ENCODE measurements at regions not wholly inside any gene's neighbourhood (a gene's known extent, or its start where the extent isn't known, plus 50 kb on each side); places are given as distances from the start of the nearest gene placed in this dataset.

GRCh38 chr5:98638111-98638510 lies 135.4 kb upstream of the RGMB start:
- TF ChIP-seq, protein P1, sequence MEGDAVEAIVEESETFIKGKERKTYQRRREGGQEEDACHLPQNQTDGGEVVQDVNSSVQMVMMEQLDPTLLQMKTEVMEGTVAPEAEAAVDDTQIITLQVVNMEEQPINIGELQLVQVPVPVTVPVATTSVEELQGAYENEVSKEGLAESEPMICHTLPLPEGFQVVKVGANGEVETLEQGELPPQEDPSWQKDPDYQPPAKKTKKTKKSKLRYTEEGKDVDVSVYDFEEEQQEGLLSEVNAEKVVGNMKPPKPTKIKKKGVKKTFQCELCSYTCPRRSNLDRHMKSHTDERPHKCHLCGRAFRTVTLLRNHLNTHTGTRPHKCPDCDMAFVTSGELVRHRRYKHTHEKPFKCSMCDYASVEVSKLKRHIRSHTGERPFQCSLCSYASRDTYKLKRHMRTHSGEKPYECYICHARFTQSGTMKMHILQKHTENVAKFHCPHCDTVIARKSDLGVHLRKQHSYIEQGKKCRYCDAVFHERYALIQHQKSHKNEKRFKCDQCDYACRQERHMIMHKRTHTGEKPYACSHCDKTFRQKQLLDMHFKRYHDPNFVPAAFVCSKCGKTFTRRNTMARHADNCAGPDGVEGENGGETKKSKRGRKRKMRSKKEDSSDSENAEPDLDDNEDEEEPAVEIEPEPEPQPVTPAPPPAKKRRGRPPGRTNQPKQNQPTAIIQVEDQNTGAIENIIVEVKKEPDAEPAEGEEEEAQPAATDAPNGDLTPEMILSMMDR (IDR thresholded peaks at IDR 0.05): no peak
- TF ChIP-seq POLR2AphosphoS5 (IDR thresholded peaks at IDR 0.05; ENCODE audit: low read depth, low read length) (no peak), SIN3A (IDR thresholded peaks at IDR 0.05; ENCODE audit: borderline replicate concordance, insufficient read depth, low read depth, low read length) (no peak)
